ENCODE measurements at regions not wholly inside any gene's neighbourhood (a gene's known extent, or its start where the extent isn't known, plus 50 kb on each side); places are given as distances from the start of the nearest gene placed in this dataset.

DNA sequence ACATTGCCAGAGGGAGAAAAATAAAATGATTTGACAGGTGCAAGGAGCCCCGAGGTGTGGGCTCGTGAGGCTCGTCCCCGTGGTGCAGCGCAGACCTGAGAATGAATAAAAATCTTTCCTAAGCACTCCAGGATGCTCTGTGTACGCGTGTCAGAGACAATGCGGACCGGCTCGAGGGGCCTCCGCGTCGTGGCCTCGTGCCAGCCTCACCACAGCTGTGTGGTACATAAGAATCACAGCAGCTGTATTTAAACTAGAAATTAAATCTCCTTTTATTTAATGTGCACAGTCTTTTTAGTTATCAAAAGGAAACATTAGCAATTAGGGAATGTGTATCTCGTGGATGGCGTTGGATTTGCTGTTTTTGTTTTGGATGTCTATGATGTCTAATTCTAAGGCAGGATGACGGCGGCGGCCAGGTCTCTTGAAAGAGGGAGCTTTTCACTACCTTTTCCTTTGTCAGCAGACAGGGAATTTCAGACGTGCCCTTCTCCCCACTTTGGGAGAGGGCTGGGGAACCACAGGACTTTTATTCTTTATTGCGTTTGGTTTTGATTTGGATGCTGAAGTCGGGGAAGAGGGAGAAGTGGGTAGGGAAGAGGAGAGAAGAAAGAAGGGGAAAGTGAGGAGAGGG lies 365.3 kb upstream of the SHH start:
- H3K27ac ChIP-seq: no peak overlapping the region
- DNase-seq: no peak

DNA sequence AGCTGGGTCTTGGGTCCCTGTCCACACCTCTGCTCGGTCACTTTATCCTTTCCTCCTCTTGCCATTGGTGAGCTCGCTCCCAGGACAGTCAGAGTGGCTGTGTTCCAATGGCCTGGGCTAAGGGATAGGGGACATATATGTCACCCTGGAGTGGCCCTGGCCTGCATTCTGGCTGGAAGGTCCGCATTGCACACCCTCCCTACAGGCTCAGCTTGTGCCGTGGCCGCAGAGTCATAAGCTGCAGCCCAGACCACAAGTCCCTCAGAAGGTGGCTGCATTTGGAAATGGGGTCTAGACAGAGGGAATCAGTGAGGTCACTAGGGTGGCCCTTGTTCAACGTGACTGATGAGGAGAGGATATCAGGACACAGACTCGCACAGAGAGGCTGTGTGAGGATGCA lies 363.8 kb upstream of the SHH start:
- no peak overlapping the region for H3K4me3 ChIP-seq
- TF ChIP-seq, protein P1, sequence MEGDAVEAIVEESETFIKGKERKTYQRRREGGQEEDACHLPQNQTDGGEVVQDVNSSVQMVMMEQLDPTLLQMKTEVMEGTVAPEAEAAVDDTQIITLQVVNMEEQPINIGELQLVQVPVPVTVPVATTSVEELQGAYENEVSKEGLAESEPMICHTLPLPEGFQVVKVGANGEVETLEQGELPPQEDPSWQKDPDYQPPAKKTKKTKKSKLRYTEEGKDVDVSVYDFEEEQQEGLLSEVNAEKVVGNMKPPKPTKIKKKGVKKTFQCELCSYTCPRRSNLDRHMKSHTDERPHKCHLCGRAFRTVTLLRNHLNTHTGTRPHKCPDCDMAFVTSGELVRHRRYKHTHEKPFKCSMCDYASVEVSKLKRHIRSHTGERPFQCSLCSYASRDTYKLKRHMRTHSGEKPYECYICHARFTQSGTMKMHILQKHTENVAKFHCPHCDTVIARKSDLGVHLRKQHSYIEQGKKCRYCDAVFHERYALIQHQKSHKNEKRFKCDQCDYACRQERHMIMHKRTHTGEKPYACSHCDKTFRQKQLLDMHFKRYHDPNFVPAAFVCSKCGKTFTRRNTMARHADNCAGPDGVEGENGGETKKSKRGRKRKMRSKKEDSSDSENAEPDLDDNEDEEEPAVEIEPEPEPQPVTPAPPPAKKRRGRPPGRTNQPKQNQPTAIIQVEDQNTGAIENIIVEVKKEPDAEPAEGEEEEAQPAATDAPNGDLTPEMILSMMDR (IDR thresholded peaks at IDR 0.05): no peak
- intact Hi-C loops (cut with DNase I): no loop called here
- no peak for ATAC-seq
- DNase-seq: no peak
- no peaks in the 10 kb centered on the region for H3K36me3 ChIP-seq
- H3K4me1 ChIP-seq: no peaks in the 10 kb centered on the region
- H3K27me3 ChIP-seq (ENCODE audit: low read depth): peaks cover 4% of the 10 kb centered on the region
- H3K27ac ChIP-seq: no peak overlapping the region
- no peaks in the 10 kb centered on the region for H3K9me3 ChIP-seq

More for the DNA sequence above, 365.3 kb upstream of the SHH start:
- no peaks in the 10 kb centered on the region for H3K9me3 ChIP-seq
- no peaks in the 10 kb centered on the region for H3K4me1 ChIP-seq
- no peak overlapping the region for H3K4me3 ChIP-seq
- no peak for ATAC-seq
- peaks cover 4% of the 10 kb centered on the region for H3K27me3 ChIP-seq (ENCODE audit: low read depth)
- no peaks in the 10 kb centered on the region for H3K36me3 ChIP-seq
- intact Hi-C loops (cut with DNase I): no loop called here
- TF ChIP-seq, protein P1 (IDR thresholded peaks at IDR 0.05): no peak

- H3K4me3 ChIP-seq: no peak overlapping the region
- no peaks in the 10 kb centered on the region for H3K4me1 ChIP-seq
- H3K27me3 ChIP-seq (ENCODE audit: low read depth): no peaks in the 10 kb centered on the region
- H3K9me3 ChIP-seq: no peaks in the 10 kb centered on the region
- TF ChIP-seq, protein P1 (IDR thresholded peaks at IDR 0.05): no peak
- no peaks in the 10 kb centered on the region for H3K36me3 ChIP-seq
- no peak for ATAC-seq
- H3K27ac ChIP-seq: no peak overlapping the region
- intact Hi-C loops (cut with DNase I): no loop called here
- no peak for DNase-seq
Measured at GRCh38 chr7:156175003-156175402, 362.7 kb upstream of the SHH start.

GRCh38 chr7:156174428-156174827 lies 362.2 kb upstream of the SHH start:
- Histone ChIP-seq H3K4me1 (no peaks in the 10 kb centered on the region), H3K27me3 (ENCODE audit: low read depth) (no peaks in the 10 kb centered on the region), H3K36me3 (no peaks in the 10 kb centered on the region), H3K9me3 (no peaks in the 10 kb centered on the region), H3K27ac (no peak overlapping the region), H3K4me3 (no peak overlapping the region)
- ATAC-seq (no peak), DNase-seq (no peak)
- TF ChIP-seq, protein P1 (IDR thresholded peaks at IDR 0.05): no peak
- intact Hi-C loops (cut with DNase I): no loop called here

- TF ChIP-seq, protein P1 (IDR thresholded peaks at IDR 0.05): no peak
- no peaks in the 10 kb centered on the region for H3K9me3 ChIP-seq
- intact Hi-C loops (cut with DNase I): no loop called here
- no peaks in the 10 kb centered on the region for H3K36me3 ChIP-seq
- H3K4me3 ChIP-seq: no peak overlapping the region
- H3K27ac ChIP-seq: no peak overlapping the region
- H3K27me3 ChIP-seq (ENCODE audit: low read depth): no peaks in the 10 kb centered on the region
- ATAC-seq (no peak), DNase-seq (no peak)
- H3K4me1 ChIP-seq: no peaks in the 10 kb centered on the region
Measured at GRCh38 chr7:156173748-156174353, 361.6 kb upstream of the SHH start.

All from lower lobe of right lung (tissue), 2 donors.